Pancreas (tissue), 10 donors: ENCODE measurements at regions not wholly inside any gene's neighbourhood (a gene's known extent, or its start where the extent isn't known, plus 50 kb on each side); places are given as distances from the start of the nearest gene placed in this dataset.
A peak's percentile ranks its signal among the peaks of the same experiment; 100 is the strongest.

Experiments
- ATAC-seq, 4 donors: fragments of 200-7000 bp; cut with Tn5 transposase; one replicate each; pipeline versions ENCODE4 v1.8.0 to v1.9.1; 2020; ENCODE audit warnings: mild to moderate bottlenecking in 4 of 4, moderate library complexity in 4 of 4
- DNase-seq, 6 donors: peaks; one replicate each; pipeline ENCODE4 v3.0.0-alpha.2; 2020
- FAIRE-seq: peaks from 2 replicates; lab custom pipeline; 2012; peaks lifted over from hg19 to GRCh38; lab: Jason Lieb, UNC
- H3K27ac ChIP-seq, 4 donors: fragments of 200-600 bp; sonication (generic); 1 replicate in 3 of 4; 2 replicates in 1 of 4; pipeline versions ENCODE4 v1.5.0 to v1.8.0; 2020
- H3K27me3 ChIP-seq, 4 donors: fragments of 200-600 bp; one replicate each; pipeline ENCODE4 v1.8.0; 2021
- H3K36me3 ChIP-seq, 3 donors: fragments of 200-600 bp; sonication (generic) in 1 of 3; one replicate each; pipeline versions ENCODE4 v1.5.0 to v1.8.0; 2020 to 2021
- H3K4me1 ChIP-seq, 3 donors: fragments of 200-600 bp; one replicate each; pipeline ENCODE4 v1.8.0; 2021
- H3K4me3 ChIP-seq, 4 donors: fragments of 200-600 bp; sonication (generic) in 2 of 4; one replicate each; pipeline versions ENCODE4 v1.5.0 to v1.8.0; 2020 to 2021
- H3K9me3 ChIP-seq, 4 donors: fragments of 200-600 bp; one replicate each; pipeline ENCODE4 v1.8.0; 2021
- WGBS, 2 donors: extraction: QIAGEN DNeasy Blood & Tissue Kit; methylation state at CpG; one replicate each; pipeline ENCODE4 v1.1.7; 2013; 5-methylcytosine and 5-hydroxymethylcytosine counted together
- intact Hi-C, 3 donors: fragments of 100-400 bp; cut with DNase I; formaldehyde crosslinking; loops; one replicate each; pipeline versions ENCODE4 v1.11.1 to v1.14.2; 2022
- TF ChIP-seq, protein P1 (sequence below), 4 donors: fragments of 200-600 bp; sonication (generic) in 3 of 4; IDR thresholded peaks; one replicate each; pipeline versions ENCODE4 v1.5.0 to v1.8.0; 2021; ENCODE audit warnings: antibody characterized with exemption in 4 of 4
- donor health status: healthy with polysubstance abuse.
- donor health status: DM: no; HTN: no; CAD: no; lungs with moderate emphysema.
- donor health status: DM: no; HTN: no; CAD: no.
- donor health status: control.
- donor health status: control.
- donor health status: Bipolar disorder and iron deficiency.
- donor health status: DM: yes; HTN: yes; CAD: no.
- donor health status: DM: no; HTN: no; CAD: no.
- donor health status: DM: no; HTN: no; CAD: no.
- donor health status: DM: yes; HTN: yes; CAD: no.

DNA sequence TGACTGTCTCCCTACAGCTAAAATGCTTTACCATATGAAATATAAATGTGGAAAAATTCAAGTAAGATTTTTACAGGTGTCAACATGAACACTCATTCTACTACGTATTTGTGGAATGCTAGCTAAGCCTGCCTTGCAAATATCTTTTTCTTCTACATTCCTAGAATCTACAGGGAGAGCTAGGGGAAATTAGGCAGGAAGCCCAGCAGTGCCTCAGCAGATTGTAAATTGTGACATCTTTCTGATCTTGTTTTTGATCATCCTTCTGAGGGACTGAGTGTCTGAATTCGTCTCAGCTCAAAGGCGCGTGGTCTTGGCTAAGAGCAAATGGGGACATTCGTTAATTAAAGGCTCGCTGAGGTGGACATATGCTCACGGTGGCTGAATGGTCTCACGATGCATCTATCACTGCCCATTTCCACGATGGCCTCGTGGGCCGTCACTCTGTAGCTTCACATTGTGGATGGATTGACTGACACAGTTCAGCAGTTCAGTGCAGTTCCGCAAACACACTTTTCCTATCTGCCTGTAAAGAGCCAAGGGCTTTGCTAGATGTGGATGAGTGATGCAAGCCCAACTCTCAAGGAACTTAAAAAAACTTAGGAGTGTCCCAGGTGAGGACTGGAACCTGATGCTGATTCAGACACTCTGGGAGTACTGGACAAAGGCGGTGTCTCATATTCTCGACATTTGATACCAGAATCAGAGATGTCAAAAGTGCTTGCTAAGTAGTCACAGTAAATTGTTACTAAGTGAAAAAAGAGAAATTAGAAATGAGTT, 562.5 kb downstream of the EFNB2 start:
- 88 to 92% methylated on average over 14 of the region's 14 CpGs for WGBS, 2 donors
- Histone ChIP-seq H3K9me3 (no peaks in the 10 kb centered on the region), H3K4me3 (no peak overlapping the region), H3K27ac (no peak overlapping the region), H3K36me3 (no peaks in the 10 kb centered on the region), H3K27me3 (no peaks in the 10 kb centered on the region), H3K4me1 (peaks cover 0 to 7% (median 5%) of the 10 kb centered on the region in 3 donors)
- FAIRE-seq (no peak), DNase-seq (no peak), ATAC-seq (no peak)
- TF ChIP-seq, protein P1, sequence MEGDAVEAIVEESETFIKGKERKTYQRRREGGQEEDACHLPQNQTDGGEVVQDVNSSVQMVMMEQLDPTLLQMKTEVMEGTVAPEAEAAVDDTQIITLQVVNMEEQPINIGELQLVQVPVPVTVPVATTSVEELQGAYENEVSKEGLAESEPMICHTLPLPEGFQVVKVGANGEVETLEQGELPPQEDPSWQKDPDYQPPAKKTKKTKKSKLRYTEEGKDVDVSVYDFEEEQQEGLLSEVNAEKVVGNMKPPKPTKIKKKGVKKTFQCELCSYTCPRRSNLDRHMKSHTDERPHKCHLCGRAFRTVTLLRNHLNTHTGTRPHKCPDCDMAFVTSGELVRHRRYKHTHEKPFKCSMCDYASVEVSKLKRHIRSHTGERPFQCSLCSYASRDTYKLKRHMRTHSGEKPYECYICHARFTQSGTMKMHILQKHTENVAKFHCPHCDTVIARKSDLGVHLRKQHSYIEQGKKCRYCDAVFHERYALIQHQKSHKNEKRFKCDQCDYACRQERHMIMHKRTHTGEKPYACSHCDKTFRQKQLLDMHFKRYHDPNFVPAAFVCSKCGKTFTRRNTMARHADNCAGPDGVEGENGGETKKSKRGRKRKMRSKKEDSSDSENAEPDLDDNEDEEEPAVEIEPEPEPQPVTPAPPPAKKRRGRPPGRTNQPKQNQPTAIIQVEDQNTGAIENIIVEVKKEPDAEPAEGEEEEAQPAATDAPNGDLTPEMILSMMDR (IDR thresholded peaks at IDR 0.05): no peak
- intact Hi-C loops: no loop called here

GRCh38 chr13:105972306-105972721, 563.1 kb downstream of the EFNB2 start:
- FAIRE-seq (no peak), ATAC-seq (no peak), DNase-seq (no peak)
- TF ChIP-seq, protein P1 (IDR thresholded peaks at IDR 0.05): no peak
- whole genome bisulfite sequencing, 2 donors: 68 to 69% methylated on average over 7 of the region's 7 CpGs
- Histone ChIP-seq H3K27ac (no peak overlapping the region), H3K36me3 (no peaks in the 10 kb centered on the region), H3K4me3 (no peak overlapping the region), H3K9me3 (no peaks in the 10 kb centered on the region), H3K4me1 (peaks cover 0 to 7% (median 5%) of the 10 kb centered on the region in 3 donors), H3K27me3 (no peaks in the 10 kb centered on the region)
- intact Hi-C loops: no loop called here

DNA sequence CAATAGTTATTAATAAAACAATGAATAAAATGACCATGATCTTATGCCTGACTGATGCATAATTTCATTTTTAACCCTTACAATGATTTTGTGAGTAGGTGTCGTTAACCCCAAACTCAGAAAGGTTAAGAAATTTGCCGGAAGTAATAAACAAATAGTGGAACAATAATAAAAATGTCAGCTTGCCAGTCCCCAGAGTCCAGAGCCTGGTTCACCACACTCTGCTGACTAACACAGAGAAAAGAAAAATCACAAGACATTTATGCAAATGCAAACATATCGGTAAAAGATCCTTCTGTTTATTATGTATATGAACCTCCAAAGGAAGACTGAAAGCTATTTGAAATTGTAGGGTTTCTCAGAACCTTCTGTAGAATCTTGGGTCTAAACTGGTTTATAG, 563.7 kb downstream of the EFNB2 start:
- Histone ChIP-seq H3K27me3 (no peaks in the 10 kb centered on the region), H3K4me1 (peaks cover 0 to 7% (median 5%) of the 10 kb centered on the region in 3 donors), H3K9me3 (no peaks in the 10 kb centered on the region), H3K27ac (no peak overlapping the region), H3K4me3 (no peak overlapping the region), H3K36me3 (no peaks in the 10 kb centered on the region)
- no peak for ATAC-seq
- intact Hi-C loops: no loop called here
- DNase-seq: no peak
- FAIRE-seq: no peak
- TF ChIP-seq, protein P1 (IDR thresholded peaks at IDR 0.05): no peak
- 69 to 71% methylated on average over 3 of the region's 3 CpGs for WGBS, 2 donors

- FAIRE-seq (no peak), DNase-seq (no peak), ATAC-seq (no peak)
- 81 to 86% methylated on average over 4 of the region's 4 CpGs for WGBS, 2 donors
- Histone ChIP-seq H3K27ac (no peak overlapping the region), H3K4me3 (no peak overlapping the region), H3K27me3 (no peaks in the 10 kb centered on the region), H3K36me3 (no peaks in the 10 kb centered on the region), H3K4me1 (peaks cover 0 to 7% (median 5%) of the 10 kb centered on the region in 3 donors), H3K9me3 (no peaks in the 10 kb centered on the region)
- TF ChIP-seq, protein P1 (IDR thresholded peaks at IDR 0.05): no peak
- intact Hi-C loops: no loop called here
Observed at GRCh38 chr13:105971312-105971711, 564.1 kb downstream of the EFNB2 start.

DNA sequence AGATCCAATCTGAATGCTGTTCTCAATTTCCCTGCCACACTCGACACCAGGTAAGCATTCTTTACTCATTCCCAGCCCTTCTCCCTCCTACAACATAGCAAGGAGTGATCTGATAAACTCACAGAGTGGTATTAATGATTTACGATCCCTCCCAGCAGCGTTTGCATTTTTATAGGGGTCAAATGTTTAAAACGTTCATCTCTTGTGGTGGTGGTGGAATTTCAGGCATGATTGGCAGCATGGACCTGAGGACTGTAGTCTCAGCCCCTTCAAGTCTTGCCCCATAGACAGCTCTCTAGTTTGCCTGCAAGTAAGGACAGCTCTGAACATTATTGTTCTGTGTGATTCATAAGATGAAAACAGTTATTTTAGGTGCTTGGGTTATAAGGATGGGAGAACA, 565.7 kb downstream of the EFNB2 start:
- FAIRE-seq (no peak), ATAC-seq (peak in 1 of 4 donors; percentile 22), DNase-seq (no peak)
- H3K36me3 ChIP-seq: no peaks in the 10 kb centered on the region
- H3K27me3 ChIP-seq: no peaks in the 10 kb centered on the region
- no peak overlapping the region for H3K4me3 ChIP-seq
- H3K4me1 ChIP-seq: peaks cover 0 to 7% (median 5%) of the 10 kb centered on the region in 3 donors
- 23 to 32% methylated on average over 4 of the region's 4 CpGs for WGBS, 2 donors
- TF ChIP-seq, protein P1 (IDR thresholded peaks at IDR 0.05): no peak
- intact Hi-C loops: no loop called here
- H3K9me3 ChIP-seq: no peaks in the 10 kb centered on the region
- H3K27ac ChIP-seq: no peak overlapping the region
